GM12878 (cell line): ENCODE measurements at regions not wholly inside any gene's neighbourhood (a gene's known extent, or its start where the extent isn't known, plus 50 kb on each side); places are given as distances from the start of the nearest gene placed in this dataset.

Experiments
- ATAC-seq: fragments of 200-7000 bp; cut with Tn5 transposase; 3 replicates; pipeline ENCODE4 v1.9.1; 2020; ENCODE audit warnings: mild to moderate bottlenecking, moderate library complexity
- BruUV-seq: library from RNA; stranded (reverse); fragments of 400-500 nt; replicated peaks from 2 replicates; lab custom pipeline; 2021; lab: Mats Ljungman, UMichigan
- CTCF ChIA-PET: fragments of 300-600 bp; sonication (Branson Sonifier 250); formaldehyde crosslinking; extraction: SDS; loops from one replicate; lab custom pipeline; 2021; ENCODE audit warnings: inconsistent platforms; lab: Yijun Ruan, JAX
- POLR2A ChIA-PET: fragments of 350-600 bp; formaldehyde crosslinking; extraction: SDS; loops from one replicate; lab custom pipeline; 2021; ENCODE audit warnings: inconsistent platforms; lab: Charles Lee
- RAD21 ChIA-PET: fragments of 300-600 bp; sonication (Branson Sonifier 250); formaldehyde crosslinking; loops from one replicate; lab custom pipeline; 2023; ENCODE audit warnings: antibody characterized with exemption; ENCODE audit not compliant: unreplicated experiment; lab: Charles Lee
- SMC1A ChIA-PET: fragments of 300-600 bp; sonication (Branson Sonifier 250); formaldehyde crosslinking; loops from one replicate; lab custom pipeline; 2023; ENCODE audit not compliant: unreplicated experiment, uncharacterized antibody; lab: Charles Lee
- DNase-seq: peaks from one replicate; pipeline ENCODE4 v3.0.0-alpha.2; 2011; ENCODE audit warnings: low read depth, low spot score
- FAIRE-seq: peaks from 3 replicates; lab custom pipeline; 2011; peaks lifted over from hg19 to GRCh38; lab: Jason Lieb, UNC
- H2AFZ ChIP-seq: 2 replicates; pipeline ENCODE4 v1.6.0; 2011; ENCODE audit warnings: low read depth, low read length, control low read depth; ENCODE audit not compliant: control insufficient read depth
- H3K27ac ChIP-seq: 2 replicates; pipeline ENCODE4 v1.5.1; 2011; ENCODE audit warnings: control low read depth; ENCODE audit not compliant: control insufficient read depth, insufficient read depth
- H3K27me3 ChIP-seq, 2 experiments: replicated peaks in 1 of 2; 2 replicates each; pipeline versions ENCODE4 v1.6.0 to v1.6.1; 2011; ENCODE audit warnings: low read length in 1 of 2; ENCODE audit not compliant: control insufficient read depth in 2 of 2, insufficient read depth in 2 of 2
- H3K36me3 ChIP-seq, 2 experiments: 2 replicates each; pipeline ENCODE4 v1.5.1; 2011; ENCODE audit warnings: low read length in 1 of 2; ENCODE audit not compliant: control insufficient read depth in 2 of 2, insufficient read depth in 2 of 2
- H3K4me1 ChIP-seq: 2 replicates; pipeline ENCODE4 v1.6.1; 2011; ENCODE audit warnings: mild to moderate bottlenecking, low read length, moderate library complexity, mixed read lengths; ENCODE audit not compliant: control insufficient read depth, insufficient read depth
- H3K4me2 ChIP-seq: 2 replicates; pipeline ENCODE4 v1.6.0; 2011; ENCODE audit warnings: control low read depth; ENCODE audit not compliant: control insufficient read depth, insufficient read depth
- H3K4me3 ChIP-seq: fragments of 200-600 bp; sonication (generic); 2 replicates; pipeline ENCODE4 v1.5.1; 2016
- H3K79me2 ChIP-seq: 2 replicates; pipeline ENCODE4 v1.6.0; 2011; ENCODE audit warnings: low read length; ENCODE audit not compliant: control insufficient read depth, insufficient read depth
- H3K9ac ChIP-seq: 2 replicates; pipeline ENCODE4 v1.8.0; 2011; ENCODE audit warnings: low read length, control low read depth, mixed read lengths; ENCODE audit not compliant: control insufficient read depth, insufficient read depth
- H3K9me3 ChIP-seq: replicated peaks from 3 replicates; pipeline ENCODE4 v1.5.1; 2011; ENCODE audit warnings: mild to moderate bottlenecking, low read length; ENCODE audit not compliant: control insufficient read depth, insufficient read depth
- H4K20me1 ChIP-seq: 2 replicates; pipeline ENCODE4 v1.6.0; 2011; ENCODE audit not compliant: control insufficient read depth, insufficient read depth
- BHLHE40 ChIP-seq, 2 experiments: fragments of 450-650 bp in 1 of 2; IDR thresholded peaks; 2 replicates each; pipeline ENCODE4 v1.6.1; 2011 to 2017; ENCODE audit warnings: low read depth in 2 of 2, borderline replicate concordance in 1 of 2, improper control_type of control experiment in 1 of 2, low read length in 1 of 2, mild to moderate bottlenecking in 1 of 2
- CBX3 ChIP-seq: fragments of 200-600 bp; sonication (generic); IDR thresholded peaks from 2 replicates; pipeline ENCODE4 v1.6.1; 2016; ENCODE audit warnings: low read depth, borderline replicate concordance
- EP300 ChIP-seq, 2 experiments: fragments of 150-350 bp in 1 of 2; IDR thresholded peaks; 2 replicates each; pipeline ENCODE4 v1.6.1; 2011 to 2012; ENCODE audit warnings: low read depth in 2 of 2, low read length in 2 of 2, borderline replicate concordance in 1 of 2, improper control_type of control experiment in 1 of 2, inconsistent platforms in 1 of 2; ENCODE audit not compliant: control insufficient read depth in 1 of 2
- FOXK2 ChIP-seq: fragments of 450-650 bp; IDR thresholded peaks from 2 replicates; pipeline ENCODE4 v1.6.1; 2017; ENCODE audit warnings: mild to moderate bottlenecking, moderate library complexity
- KLF5 ChIP-seq: fragments of 450-650 bp; IDR thresholded peaks from 2 replicates; pipeline ENCODE4 v1.6.1; 2014; ENCODE audit warnings: mild to moderate bottlenecking; ENCODE audit not compliant: partially characterized antibody
- LARP7 ChIP-seq: fragments of 450-650 bp; IDR thresholded peaks from 2 replicates; pipeline ENCODE4 v1.6.1; 2017; ENCODE audit warnings: mild to moderate bottlenecking
- NBN ChIP-seq: fragments of 450-650 bp; IDR thresholded peaks from 2 replicates; pipeline ENCODE4 v1.6.1; 2016
- NFYA ChIP-seq: IDR thresholded peaks from 2 replicates; pipeline ENCODE4 v1.6.1; 2011; ENCODE audit warnings: low read depth, mild to moderate bottlenecking, low read length, improper control_type of control experiment, borderline replicate concordance
- PAX5 ChIP-seq: IDR thresholded peaks from 2 replicates; pipeline ENCODE4 v1.6.1; 2011; ENCODE audit warnings: low read depth, low read length, borderline replicate concordance
- RBBP5 ChIP-seq: fragments of 200-600 bp; sonication (generic); conservative IDR thresholded peaks from 2 replicates; pipeline ENCODE4 v1.6.1; 2016
- STAT1 ChIP-seq: fragments of 450-650 bp; conservative IDR thresholded peaks from 2 replicates; pipeline ENCODE4 v1.6.1; 2014; ENCODE audit warnings: antibody characterized with exemption, mild to moderate bottlenecking
- SUZ12 ChIP-seq: fragments of 200-600 bp; sonication (generic); IDR thresholded peaks from one replicate; pipeline ENCODE4 v1.6.1; 2018; ENCODE audit warnings: antibody characterized with exemption, mild to moderate bottlenecking; ENCODE audit not compliant: unreplicated experiment
- TCF12 ChIP-seq: IDR thresholded peaks from 2 replicates; pipeline ENCODE4 v1.6.1; 2011; ENCODE audit warnings: low read depth, mild to moderate bottlenecking, low read length
- ZNF622 ChIP-seq: fragments of 450-650 bp; IDR thresholded peaks from 2 replicates; pipeline ENCODE4 v1.6.1; 2017; ENCODE audit warnings: mild to moderate bottlenecking, inconsistent platforms
- WGBS: methylation state at CpG from one replicate; pipeline ENCODE4 v1.1.6; 2016; ENCODE audit warnings: low lambda C conversion rate; ENCODE audit not compliant: insufficient replicate concordance, insufficient coverage; ENCODE audit errors: missing lambda C conversion rate; 5-methylcytosine and 5-hydroxymethylcytosine counted together
- in situ Hi-C: fragments of 300-500 bp; cut with MboI; formaldehyde crosslinking; loops from 9 replicates; pipeline ENCODE4 v1.14.3; 2018; ENCODE audit warnings: mixed read lengths
- intact Hi-C: fragments of 100-400 bp; cut with micrococcal nuclease; formaldehyde crosslinking; loops from one replicate; pipeline ENCODE4 v1.14.2; 2022; ENCODE audit not compliant: unreplicated experiment
- TF ChIP-seq, protein P1 (sequence below): IDR thresholded peaks from 2 replicates; pipeline ENCODE4 v1.6.1; 2012; ENCODE audit warnings: low read depth, low read length, improper control_type of control experiment
- TF ChIP-seq, protein P2 (sequence below): fragments of 450-650 bp; IDR thresholded peaks from 2 replicates; pipeline ENCODE4 v1.6.1; 2014; ENCODE audit warnings: mild to moderate bottlenecking
- TF ChIP-seq, protein P3 (sequence below): fragments of 150-350 bp; IDR thresholded peaks from 2 replicates; pipeline ENCODE4 v1.6.1; 2014; ENCODE audit warnings: mild to moderate bottlenecking, low read depth, low read length
- TF ChIP-seq, protein P4 (sequence below): IDR thresholded peaks from 2 replicates; pipeline ENCODE4 v1.6.1; 2011; ENCODE audit warnings: low read depth, low read length, improper control_type of control experiment, borderline replicate concordance

DNA sequence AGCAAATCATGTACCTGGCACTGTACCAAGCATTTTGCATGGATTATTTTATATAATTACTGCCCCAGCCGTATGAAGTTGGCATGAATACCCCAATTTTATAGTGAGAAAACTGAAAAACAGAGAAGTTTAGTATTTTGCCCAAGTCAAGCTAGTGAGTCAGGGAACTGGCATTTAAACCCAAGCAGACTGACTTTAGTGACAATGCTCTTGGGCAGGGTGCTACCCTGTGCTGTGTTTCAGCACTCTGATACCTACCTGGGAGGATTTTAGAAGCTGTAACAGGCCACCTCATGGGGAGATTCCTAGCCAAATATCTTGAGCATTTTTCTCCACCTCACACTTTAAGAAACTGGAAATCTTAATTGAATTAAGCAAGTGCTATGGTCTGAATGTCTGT lies 98.1 kb upstream of the MAX start:
- Histone ChIP-seq H4K20me1 (no peaks in the 10 kb centered on the region), H2AFZ (no peak overlapping the region), H3K27me3 (no peaks in the 10 kb centered on the region), H3K4me3 (no peak overlapping the region), H3K4me1 (peaks cover 27% of the 10 kb centered on the region), H3K9me3 (peaks cover 2% of the 10 kb centered on the region; the same call in 2 of the 3 replicates), H3K9ac (no peak overlapping the region), H3K79me2 (no peaks in the 10 kb centered on the region), H3K36me3 (no peaks in the 10 kb centered on the region), H3K4me2 (no peak overlapping the region), H3K27ac (no peak overlapping the region)
- DNase-seq (no peak), FAIRE-seq (no peak), ATAC-seq (no peak)
- RAD21 ChIA-PET = interaction anchor here (1.0 to 1.4 kb wide), 3 partner anchors 19 to 38 kb away, joined by 3 read pairs; no protein-coding TSS in a partner anchor
- SMC1A ChIA-PET = interaction anchor here (0.6 to 2.1 kb wide), 8 partner anchors 12 to 181 kb away, joined by 3 to 6 read pairs (median 3); no protein-coding TSS in a partner anchor
- no peak for TF ChIP-seq TCF12
- TF ChIP-seq, protein P1, sequence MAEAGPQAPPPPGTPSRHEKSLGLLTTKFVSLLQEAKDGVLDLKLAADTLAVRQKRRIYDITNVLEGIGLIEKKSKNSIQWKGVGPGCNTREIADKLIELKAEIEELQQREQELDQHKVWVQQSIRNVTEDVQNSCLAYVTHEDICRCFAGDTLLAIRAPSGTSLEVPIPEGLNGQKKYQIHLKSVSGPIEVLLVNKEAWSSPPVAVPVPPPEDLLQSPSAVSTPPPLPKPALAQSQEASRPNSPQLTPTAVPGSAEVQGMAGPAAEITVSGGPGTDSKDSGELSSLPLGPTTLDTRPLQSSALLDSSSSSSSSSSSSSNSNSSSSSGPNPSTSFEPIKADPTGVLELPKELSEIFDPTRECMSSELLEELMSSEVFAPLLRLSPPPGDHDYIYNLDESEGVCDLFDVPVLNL = no peak
- TF ChIP-seq, protein P2, sequence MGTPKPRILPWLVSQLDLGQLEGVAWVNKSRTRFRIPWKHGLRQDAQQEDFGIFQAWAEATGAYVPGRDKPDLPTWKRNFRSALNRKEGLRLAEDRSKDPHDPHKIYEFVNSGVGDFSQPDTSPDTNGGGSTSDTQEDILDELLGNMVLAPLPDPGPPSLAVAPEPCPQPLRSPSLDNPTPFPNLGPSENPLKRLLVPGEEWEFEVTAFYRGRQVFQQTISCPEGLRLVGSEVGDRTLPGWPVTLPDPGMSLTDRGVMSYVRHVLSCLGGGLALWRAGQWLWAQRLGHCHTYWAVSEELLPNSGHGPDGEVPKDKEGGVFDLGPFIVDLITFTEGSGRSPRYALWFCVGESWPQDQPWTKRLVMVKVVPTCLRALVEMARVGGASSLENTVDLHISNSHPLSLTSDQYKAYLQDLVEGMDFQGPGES = no peak
- TF ChIP-seq ZNF622 = no peak
- TF ChIP-seq FOXK2 = no peak
- no peak for TF ChIP-seq BHLHE40 (IDR thresholded peaks at IDR 0.05; ENCODE audit: borderline replicate concordance in 1 of 2, low read depth in 2 of 2, low read length in 1 of 2)
- TF ChIP-seq CBX3 = no peak
- no peak for TF ChIP-seq RBBP5
- TF ChIP-seq STAT1 = no peak
- TF ChIP-seq PAX5 = no peak
- TF ChIP-seq KLF5 = no peak
- no peak for TF ChIP-seq NBN
- TF ChIP-seq, protein P3, sequence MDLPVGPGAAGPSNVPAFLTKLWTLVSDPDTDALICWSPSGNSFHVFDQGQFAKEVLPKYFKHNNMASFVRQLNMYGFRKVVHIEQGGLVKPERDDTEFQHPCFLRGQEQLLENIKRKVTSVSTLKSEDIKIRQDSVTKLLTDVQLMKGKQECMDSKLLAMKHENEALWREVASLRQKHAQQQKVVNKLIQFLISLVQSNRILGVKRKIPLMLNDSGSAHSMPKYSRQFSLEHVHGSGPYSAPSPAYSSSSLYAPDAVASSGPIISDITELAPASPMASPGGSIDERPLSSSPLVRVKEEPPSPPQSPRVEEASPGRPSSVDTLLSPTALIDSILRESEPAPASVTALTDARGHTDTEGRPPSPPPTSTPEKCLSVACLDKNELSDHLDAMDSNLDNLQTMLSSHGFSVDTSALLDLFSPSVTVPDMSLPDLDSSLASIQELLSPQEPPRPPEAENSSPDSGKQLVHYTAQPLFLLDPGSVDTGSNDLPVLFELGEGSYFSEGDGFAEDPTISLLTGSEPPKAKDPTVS = no peak
- no peak for TF ChIP-seq EP300 (IDR thresholded peaks at IDR 0.05; ENCODE audit: borderline replicate concordance in 1 of 2, control insufficient read depth in 1 of 2, low read depth in 2 of 2, low read length in 2 of 2)
- TF ChIP-seq, protein P4, sequence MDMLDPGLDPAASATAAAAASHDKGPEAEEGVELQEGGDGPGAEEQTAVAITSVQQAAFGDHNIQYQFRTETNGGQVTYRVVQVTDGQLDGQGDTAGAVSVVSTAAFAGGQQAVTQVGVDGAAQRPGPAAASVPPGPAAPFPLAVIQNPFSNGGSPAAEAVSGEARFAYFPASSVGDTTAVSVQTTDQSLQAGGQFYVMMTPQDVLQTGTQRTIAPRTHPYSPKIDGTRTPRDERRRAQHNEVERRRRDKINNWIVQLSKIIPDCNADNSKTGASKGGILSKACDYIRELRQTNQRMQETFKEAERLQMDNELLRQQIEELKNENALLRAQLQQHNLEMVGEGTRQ = no peak
- TF ChIP-seq NFYA = no peak
- no peak for TF ChIP-seq SUZ12
- TF ChIP-seq LARP7 = no peak
- 44% methylated on average over 1 of the region's 1 CpG for WGBS
- intact Hi-C loops (no loop called here), in situ Hi-C loops (no loop called here)
- no TSS peak for BruUV-seq
- CTCF ChIA-PET = interaction anchor here (2.4 kb wide), 1 partner anchor 35 kb away, joined by 8 read pairs; no protein-coding TSS in a partner anchor
- POLR2A ChIA-PET = no interaction called here
